Gastroesophageal sphincter (tissue), 4 donors: ENCODE measurements at regions not wholly inside any gene's neighbourhood (a gene's known extent, or its start where the extent isn't known, plus 50 kb on each side); places are given as distances from the start of the nearest gene placed in this dataset.

Experiments used
- ATAC-seq: fragments of 150-250 bp; one replicate; pipeline ENCODE4 v1.9.1; 2016; ENCODE audit warnings: mild to moderate bottlenecking, moderate library complexity
- H3K27ac ChIP-seq, 4 donors: fragments of 200-600 bp; sonication (generic) in 3 of 4; 1 replicate in 3 of 4; 2 replicates in 1 of 4; pipeline ENCODE4 v1.5.1; 2016 to 2019
- H3K27me3 ChIP-seq: fragments of 200-600 bp; sonication (generic); one replicate; pipeline ENCODE4 v1.5.1; 2019
- H3K36me3 ChIP-seq, 2 donors: fragments of 200-600 bp; sonication (generic); one replicate each; pipeline ENCODE4 v1.5.1; 2019; ENCODE audit warnings: control low read depth in 1 of 2
- H3K4me1 ChIP-seq, 3 donors: fragments of 200-600 bp; sonication (generic); 1 replicate in 2 of 3; 2 replicates in 1 of 3; pipeline ENCODE4 v1.5.1; 2016 to 2019; ENCODE audit warnings: control low read depth in 2 of 3
- H3K4me3 ChIP-seq, 2 donors: fragments of 200-600 bp; sonication (generic); one replicate each; pipeline ENCODE4 v1.5.1; 2019; ENCODE audit warnings: mild to moderate bottlenecking in 1 of 2, moderate library complexity in 1 of 2
- H3K9me3 ChIP-seq, 3 donors: fragments of 200-600 bp; sonication (generic); one replicate each; pipeline ENCODE4 v1.5.1; 2017 to 2019; ENCODE audit warnings: control low read depth in 2 of 3
- EP300 ChIP-seq: sonication (generic); formaldehyde crosslinking; IDR thresholded peaks from one replicate; pipeline ENCODE4 v1.6.1; 2017; ENCODE audit warnings: antibody characterized with exemption, mild to moderate bottlenecking
- POLR2A ChIP-seq, 2 donors: fragments of 450-650 bp; IDR thresholded peaks; one replicate each; pipeline ENCODE4 v1.6.1; 2017; ENCODE audit warnings: antibody characterized with exemption in 2 of 2, mild to moderate bottlenecking in 2 of 2, moderate library complexity in 1 of 2
- POLR2AphosphoS5 ChIP-seq: sonication (generic); formaldehyde crosslinking; IDR thresholded peaks from one replicate; pipeline ENCODE4 v1.6.1; 2017; ENCODE audit warnings: antibody characterized with exemption
- WGBS, 2 donors: methylation state at CpG; one replicate each; pipeline ENCODE4 v1.1.5; 2018; ENCODE audit warnings: low coverage in 1 of 2; 5-methylcytosine and 5-hydroxymethylcytosine counted together
- TF ChIP-seq, protein P1 (sequence below), 4 experiments: fragments of 200-600 bp in 2 of 4; fragments of 450-650 bp in 2 of 4; sonication (generic) in 1 of 4; IDR thresholded peaks; one replicate each; pipeline ENCODE4 v1.5.1; 2017 to 2019; ENCODE audit warnings: antibody characterized with exemption in 4 of 4, mild to moderate bottlenecking in 2 of 4, moderate library complexity in 2 of 4

DNA sequence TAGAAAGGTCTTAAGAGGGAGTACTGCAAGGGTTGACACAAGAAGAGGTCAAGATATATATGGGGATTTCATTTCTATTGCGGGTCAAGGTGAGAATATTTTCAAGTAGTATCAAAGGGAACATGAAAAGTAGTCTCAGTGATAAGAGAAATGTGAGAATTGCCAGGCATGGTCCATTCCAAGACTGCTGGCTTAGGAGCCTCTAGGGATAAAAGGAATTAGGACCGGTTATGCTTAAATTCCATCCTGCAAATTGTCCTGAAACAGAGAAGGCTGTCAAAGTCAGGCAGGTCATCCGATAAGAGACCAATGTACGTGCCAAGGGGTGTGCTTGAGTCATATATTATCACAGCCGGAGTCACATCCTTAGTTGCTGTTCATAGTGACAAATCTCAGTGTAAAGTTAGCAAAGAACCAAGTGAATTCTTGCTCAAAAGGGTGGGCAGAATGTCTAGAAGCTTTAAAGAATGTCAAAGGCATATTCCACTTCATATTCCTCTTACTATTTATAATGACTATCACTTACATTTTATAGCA lies 133.6 kb downstream of the CBLL2 start:
- Histone ChIP-seq H3K27ac (no peak overlapping the region), H3K36me3 (no peaks in the 10 kb centered on the region), H3K4me3 (no peak overlapping the region), H3K27me3 (no peaks in the 10 kb centered on the region), H3K9me3 (no peaks in the 10 kb centered on the region), H3K4me1 (no peaks in the 10 kb centered on the region)
- WGBS, 2 donors: 67 to 84% methylated on average over 2 to 4 of the region's 5 CpGs
- no peak for ATAC-seq
- no peak for TF ChIP-seq POLR2A (IDR thresholded peaks at IDR 0.05)
- no peak for TF ChIP-seq POLR2AphosphoS5
- no peak for TF ChIP-seq EP300
- TF ChIP-seq, protein P1, sequence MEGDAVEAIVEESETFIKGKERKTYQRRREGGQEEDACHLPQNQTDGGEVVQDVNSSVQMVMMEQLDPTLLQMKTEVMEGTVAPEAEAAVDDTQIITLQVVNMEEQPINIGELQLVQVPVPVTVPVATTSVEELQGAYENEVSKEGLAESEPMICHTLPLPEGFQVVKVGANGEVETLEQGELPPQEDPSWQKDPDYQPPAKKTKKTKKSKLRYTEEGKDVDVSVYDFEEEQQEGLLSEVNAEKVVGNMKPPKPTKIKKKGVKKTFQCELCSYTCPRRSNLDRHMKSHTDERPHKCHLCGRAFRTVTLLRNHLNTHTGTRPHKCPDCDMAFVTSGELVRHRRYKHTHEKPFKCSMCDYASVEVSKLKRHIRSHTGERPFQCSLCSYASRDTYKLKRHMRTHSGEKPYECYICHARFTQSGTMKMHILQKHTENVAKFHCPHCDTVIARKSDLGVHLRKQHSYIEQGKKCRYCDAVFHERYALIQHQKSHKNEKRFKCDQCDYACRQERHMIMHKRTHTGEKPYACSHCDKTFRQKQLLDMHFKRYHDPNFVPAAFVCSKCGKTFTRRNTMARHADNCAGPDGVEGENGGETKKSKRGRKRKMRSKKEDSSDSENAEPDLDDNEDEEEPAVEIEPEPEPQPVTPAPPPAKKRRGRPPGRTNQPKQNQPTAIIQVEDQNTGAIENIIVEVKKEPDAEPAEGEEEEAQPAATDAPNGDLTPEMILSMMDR (IDR thresholded peaks at IDR 0.05): no peak

DNA sequence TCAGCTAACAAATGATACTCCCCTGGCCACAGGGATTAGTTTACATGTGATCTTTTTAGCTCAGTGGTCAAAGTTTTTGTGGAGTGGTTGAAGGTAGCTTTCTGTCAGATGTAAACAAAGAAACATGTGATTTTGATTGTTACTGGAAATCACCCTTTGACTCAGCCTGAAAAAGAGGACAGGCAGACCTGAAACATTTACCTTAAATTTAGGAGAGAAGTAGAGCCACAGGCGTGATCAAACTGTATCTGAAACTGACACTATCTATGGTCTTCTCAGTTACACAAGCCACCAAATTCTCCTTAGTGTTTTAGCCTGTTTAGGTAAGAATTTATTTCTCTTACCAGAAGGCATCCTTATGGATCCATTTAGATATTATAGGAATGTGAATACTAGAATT lies 136.7 kb downstream of the CBLL2 start:
- TF ChIP-seq EP300 (no peak), POLR2A (IDR thresholded peaks at IDR 0.05) (no peak), POLR2AphosphoS5 (no peak)
- TF ChIP-seq, protein P1 (IDR thresholded peaks at IDR 0.05): no peak
- H3K9me3 ChIP-seq: no peaks in the 10 kb centered on the region
- no peak overlapping the region for H3K4me3 ChIP-seq
- no peak overlapping the region for H3K27ac ChIP-seq
- WGBS, 2 donors: 65 to 91% methylated on average over 1 of the region's 1 CpG
- no peaks in the 10 kb centered on the region for H3K36me3 ChIP-seq
- H3K4me1 ChIP-seq: no peaks in the 10 kb centered on the region
- no peaks in the 10 kb centered on the region for H3K27me3 ChIP-seq
- no peak for ATAC-seq

DNA sequence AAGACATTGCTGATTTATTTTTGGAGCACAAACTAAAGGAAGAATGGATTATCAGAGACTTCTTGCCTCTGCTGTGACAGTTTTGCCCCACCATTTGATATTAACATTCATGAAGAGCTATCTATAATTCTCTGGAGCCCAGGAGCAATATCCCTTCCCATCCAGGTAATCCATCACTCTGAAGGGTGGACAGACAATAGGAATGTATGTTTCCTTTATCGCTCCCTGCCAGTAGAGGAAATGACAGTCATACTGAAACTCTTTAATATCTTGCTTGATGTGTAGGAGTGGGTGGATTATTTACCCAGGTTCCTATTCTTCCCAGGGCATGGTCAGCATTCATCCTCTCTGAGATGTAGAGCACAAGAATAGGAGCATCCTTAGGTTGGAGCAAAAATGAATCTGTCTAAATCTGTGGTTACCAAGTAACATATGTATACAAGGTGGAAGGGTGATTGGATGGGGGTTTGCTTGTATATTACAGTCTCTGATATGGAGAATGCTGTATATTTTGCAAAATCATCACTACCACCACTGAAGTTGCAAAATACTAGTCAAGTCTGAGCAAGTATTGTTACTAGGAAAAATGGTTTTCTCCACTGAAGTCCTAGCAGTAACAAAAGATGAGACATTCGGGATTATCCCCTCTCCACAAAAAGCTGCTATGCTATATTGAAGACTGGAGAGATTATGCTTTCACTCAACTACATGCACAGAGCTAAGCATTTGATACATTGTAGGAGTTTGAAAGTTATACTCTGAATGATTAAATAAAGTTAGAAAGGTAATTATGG lies 151.6 kb downstream of the CBLL2 start:
- Histone ChIP-seq H3K4me3 (no peak overlapping the region), H3K27ac (no peak overlapping the region), H3K9me3 (no peaks in the 10 kb centered on the region), H3K36me3 (no peaks in the 10 kb centered on the region), H3K4me1 (no peaks in the 10 kb centered on the region), H3K27me3 (no peaks in the 10 kb centered on the region)
- TF ChIP-seq, protein P1 (IDR thresholded peaks at IDR 0.05): no peak
- TF ChIP-seq POLR2AphosphoS5 (no peak), EP300 (no peak), POLR2A (IDR thresholded peaks at IDR 0.05) (no peak)
- ATAC-seq: no peak
- 70 to 88% methylated on average over 1 to 2 of the region's 2 CpGs for WGBS, 2 donors

DNA sequence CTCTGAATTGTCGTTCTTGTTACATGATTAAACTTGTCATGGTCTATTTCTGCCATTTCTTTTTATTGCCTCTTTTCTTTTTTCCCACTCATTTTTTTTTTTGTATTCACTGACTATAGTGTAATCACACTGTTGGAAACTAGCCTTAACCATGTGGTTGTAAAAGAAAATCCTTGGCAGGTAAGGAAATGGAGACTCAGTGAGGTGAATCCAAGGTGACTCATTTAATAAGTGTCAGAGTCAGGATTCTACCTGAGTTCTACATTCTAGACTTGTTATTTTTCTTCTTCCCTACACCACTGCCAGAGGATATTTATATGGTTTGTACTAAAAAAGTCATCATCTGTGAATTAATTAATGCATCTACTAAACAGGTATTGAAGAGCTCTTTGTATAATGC lies 152.2 kb downstream of the CBLL2 start:
- Histone ChIP-seq H3K4me1 (no peaks in the 10 kb centered on the region), H3K4me3 (no peak overlapping the region), H3K36me3 (no peaks in the 10 kb centered on the region), H3K9me3 (no peaks in the 10 kb centered on the region), H3K27ac (no peak overlapping the region), H3K27me3 (no peaks in the 10 kb centered on the region)
- TF ChIP-seq, protein P1 (IDR thresholded peaks at IDR 0.05): no peak
- TF ChIP-seq POLR2A (IDR thresholded peaks at IDR 0.05): no peak
- no peak for TF ChIP-seq EP300
- TF ChIP-seq POLR2AphosphoS5: no peak
- WGBS, 2 donors: 90 to 100% methylated on average over 1 of the region's 1 CpG
- no peak for ATAC-seq

DNA sequence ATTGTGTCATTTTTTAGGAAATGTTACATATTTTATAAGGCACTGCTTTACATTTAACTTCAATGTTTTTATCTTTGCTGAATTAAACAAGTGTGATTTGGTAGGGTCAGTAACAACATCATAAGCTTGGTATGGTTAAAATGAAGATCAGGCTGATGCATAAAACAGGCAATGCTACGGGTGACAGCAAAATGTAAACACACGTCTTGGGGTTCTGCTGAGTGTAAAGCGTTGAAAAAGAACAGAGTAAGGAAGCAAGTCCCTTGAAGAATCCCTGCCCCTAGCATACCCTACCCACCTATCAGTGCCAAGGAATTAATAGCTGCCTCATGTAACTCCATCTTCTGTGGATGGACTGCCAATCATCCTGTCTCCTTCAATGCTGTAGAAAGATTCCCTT lies 157.0 kb downstream of the CBLL2 start:
- H3K27me3 ChIP-seq: no peaks in the 10 kb centered on the region
- H3K36me3 ChIP-seq: no peaks in the 10 kb centered on the region
- no peaks in the 10 kb centered on the region for H3K9me3 ChIP-seq
- TF ChIP-seq POLR2AphosphoS5 (no peak), POLR2A (IDR thresholded peaks at IDR 0.05) (no peak), EP300 (no peak)
- TF ChIP-seq, protein P1 (IDR thresholded peaks at IDR 0.05): no peak
- no peak overlapping the region for H3K27ac ChIP-seq
- no peaks in the 10 kb centered on the region for H3K4me1 ChIP-seq
- WGBS, 2 donors: 52 to 57% methylated on average over 3 of the region's 3 CpGs
- ATAC-seq: no peak
- H3K4me3 ChIP-seq: no peak overlapping the region
